ENCODE measurements at regions not wholly inside any gene's neighbourhood (a gene's known extent, or its start where the extent isn't known, plus 50 kb on each side); places are given as distances from the start of the nearest gene placed in this dataset.

DNA sequence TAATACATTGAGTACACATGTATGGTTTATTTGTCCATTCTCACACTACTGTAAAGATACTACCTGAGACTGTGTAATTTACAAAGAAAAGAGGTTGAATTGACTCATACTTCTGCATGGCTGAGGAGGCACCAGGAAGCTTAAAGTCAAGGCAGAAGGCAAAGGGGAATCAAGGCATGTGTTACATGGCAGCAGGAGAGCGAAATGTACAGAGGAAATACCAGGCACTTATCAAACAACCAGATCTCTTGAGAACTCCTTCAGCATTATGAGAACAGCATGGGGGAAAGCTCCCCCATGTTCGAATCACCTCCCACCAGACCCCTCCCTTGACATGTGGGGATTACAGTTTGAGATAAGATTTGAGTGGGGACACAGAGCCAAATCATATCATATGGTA is 666.3 kb downstream of the ZBBX start:
- no peak overlapping the region for H3K4me3 ChIP-seq
- TF ChIP-seq EZH2phosphoT487 (IDR thresholded peaks at IDR 0.05) (no peak), EZH2 (IDR thresholded peaks at IDR 0.05) (no peak)

DNA sequence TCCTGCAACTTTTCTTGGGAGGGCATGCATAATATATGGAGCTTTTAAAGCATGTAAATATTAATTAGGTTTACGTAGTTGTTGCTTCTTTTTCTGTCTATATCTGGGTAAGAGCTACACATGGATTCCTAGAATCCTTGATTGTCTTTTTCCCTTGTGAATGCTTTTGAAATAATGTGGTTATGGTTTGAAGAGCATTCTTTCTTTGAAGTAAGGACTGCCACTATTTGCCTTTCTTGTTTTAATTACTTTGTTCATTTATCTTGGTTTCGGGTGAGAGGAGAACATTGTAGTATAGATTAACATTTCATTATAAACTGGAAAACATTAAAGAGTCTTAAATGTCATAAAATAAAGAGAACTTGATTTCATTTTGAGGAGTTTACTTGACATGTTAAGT is 674.0 kb downstream of the ZBBX start:
- Histone ChIP-seq H3K4me3 (no peak overlapping the region), H3K27ac (no peak overlapping the region), H3K36me3 (no peaks in the 10 kb centered on the region), H3K79me2 (ENCODE audit: low read depth) (no peaks in the 10 kb centered on the region), H3K9ac (no peak overlapping the region), H3K9me3 (ENCODE audit: low read depth) (no peaks in the 10 kb centered on the region), H3K27me3 (no peaks in the 10 kb centered on the region), H3F3A (ENCODE audit: low read depth) (no peaks in the 10 kb centered on the region), H3K4me1 (no peaks in the 10 kb centered on the region), H4K20me1 (ENCODE audit: low read depth) (no peaks in the 10 kb centered on the region), H3K4me2 (no peak overlapping the region), H2AFZ (replicated peaks) (no peak overlapping the region)
- DNase-seq (ENCODE audit: low spot score) = no peak
- Mint-ChIP-seq H3K27me3 (ENCODE audit: insufficient read depth, low read depth) (no peaks in the 10 kb centered on the region), H3K36me3 (no peaks in the 10 kb centered on the region), H3K4me1 (no peaks in the 10 kb centered on the region), H3K9me3 (peaks cover 2% of the 10 kb centered on the region), H3K27ac (no peak overlapping the region), H3K4me3 (no peak overlapping the region)
- TF ChIP-seq, protein P1, sequence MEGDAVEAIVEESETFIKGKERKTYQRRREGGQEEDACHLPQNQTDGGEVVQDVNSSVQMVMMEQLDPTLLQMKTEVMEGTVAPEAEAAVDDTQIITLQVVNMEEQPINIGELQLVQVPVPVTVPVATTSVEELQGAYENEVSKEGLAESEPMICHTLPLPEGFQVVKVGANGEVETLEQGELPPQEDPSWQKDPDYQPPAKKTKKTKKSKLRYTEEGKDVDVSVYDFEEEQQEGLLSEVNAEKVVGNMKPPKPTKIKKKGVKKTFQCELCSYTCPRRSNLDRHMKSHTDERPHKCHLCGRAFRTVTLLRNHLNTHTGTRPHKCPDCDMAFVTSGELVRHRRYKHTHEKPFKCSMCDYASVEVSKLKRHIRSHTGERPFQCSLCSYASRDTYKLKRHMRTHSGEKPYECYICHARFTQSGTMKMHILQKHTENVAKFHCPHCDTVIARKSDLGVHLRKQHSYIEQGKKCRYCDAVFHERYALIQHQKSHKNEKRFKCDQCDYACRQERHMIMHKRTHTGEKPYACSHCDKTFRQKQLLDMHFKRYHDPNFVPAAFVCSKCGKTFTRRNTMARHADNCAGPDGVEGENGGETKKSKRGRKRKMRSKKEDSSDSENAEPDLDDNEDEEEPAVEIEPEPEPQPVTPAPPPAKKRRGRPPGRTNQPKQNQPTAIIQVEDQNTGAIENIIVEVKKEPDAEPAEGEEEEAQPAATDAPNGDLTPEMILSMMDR (IDR thresholded peaks at IDR 0.05) = no peak
- TF ChIP-seq EZH2phosphoT487 (IDR thresholded peaks at IDR 0.05) (no peak), EZH2 (IDR thresholded peaks at IDR 0.05) (no peak)

More for the DNA sequence above, 666.3 kb downstream of the ZBBX start:
- no peaks in the 10 kb centered on the region for H3K27me3 Mint-ChIP-seq (ENCODE audit: insufficient read depth, low read depth)
- no peaks in the 10 kb centered on the region for H3K4me1 ChIP-seq
- H3K9ac ChIP-seq = no peak overlapping the region
- no peaks in the 10 kb centered on the region for H4K20me1 ChIP-seq (ENCODE audit: low read depth)
- H3K27me3 ChIP-seq = no peaks in the 10 kb centered on the region
- H3K36me3 ChIP-seq = no peaks in the 10 kb centered on the region
- H3K27ac Mint-ChIP-seq = no peak overlapping the region
- no peaks in the 10 kb centered on the region for H3F3A ChIP-seq (ENCODE audit: low read depth)
- no peaks in the 10 kb centered on the region for H3K9me3 ChIP-seq (ENCODE audit: low read depth)
- no peak overlapping the region for H3K4me3 Mint-ChIP-seq
- no peak overlapping the region for H3K27ac ChIP-seq
- H3K79me2 ChIP-seq (ENCODE audit: low read depth) = no peaks in the 10 kb centered on the region
- no peaks in the 10 kb centered on the region for H3K4me1 Mint-ChIP-seq
- H3K4me2 ChIP-seq = no peak overlapping the region
- no peak overlapping the region for H2AFZ ChIP-seq (replicated peaks)
- no peak for DNase-seq (ENCODE audit: low spot score)
- no peaks in the 10 kb centered on the region for H3K36me3 Mint-ChIP-seq
- no peaks in the 10 kb centered on the region for H3K9me3 Mint-ChIP-seq

DNA sequence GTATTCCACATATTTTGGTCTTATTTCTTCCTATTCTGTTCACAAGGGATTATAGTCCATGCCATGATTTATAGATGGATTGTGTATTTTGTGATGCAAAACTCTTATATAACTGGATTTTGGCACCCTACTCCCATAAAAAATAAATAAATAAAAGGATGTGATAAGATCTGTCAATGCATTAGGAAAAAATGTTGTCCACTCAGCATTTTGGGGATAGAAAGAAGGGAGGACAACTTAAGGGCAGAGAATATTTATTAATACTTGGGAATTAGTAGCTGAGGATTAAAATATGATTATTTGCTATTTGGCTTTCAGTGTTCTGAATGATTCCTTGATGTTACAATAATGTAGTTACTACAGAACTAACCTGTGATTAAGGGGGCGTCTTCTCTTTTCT is 682.6 kb downstream of the ZBBX start:
- Mint-ChIP-seq H3K4me1 (no peaks in the 10 kb centered on the region), H3K27me3 (ENCODE audit: insufficient read depth, low read depth) (no peaks in the 10 kb centered on the region), H3K9me3 (peaks cover 2% of the 10 kb centered on the region), H3K4me3 (no peak overlapping the region), H3K27ac (no peak overlapping the region), H3K36me3 (no peaks in the 10 kb centered on the region)
- Histone ChIP-seq H3K36me3 (no peaks in the 10 kb centered on the region), H3K4me1 (no peaks in the 10 kb centered on the region), H4K20me1 (ENCODE audit: low read depth) (no peaks in the 10 kb centered on the region), H2AFZ (replicated peaks) (no peak overlapping the region), H3K4me3 (no peak overlapping the region), H3F3A (ENCODE audit: low read depth) (no peaks in the 10 kb centered on the region), H3K9ac (no peak overlapping the region), H3K4me2 (no peak overlapping the region), H3K27me3 (no peaks in the 10 kb centered on the region), H3K9me3 (ENCODE audit: low read depth) (no peaks in the 10 kb centered on the region), H3K79me2 (ENCODE audit: low read depth) (no peaks in the 10 kb centered on the region), H3K27ac (no peak overlapping the region)
- no peak for DNase-seq (ENCODE audit: low spot score)
- TF ChIP-seq EZH2 (IDR thresholded peaks at IDR 0.05) (no peak), EZH2phosphoT487 (IDR thresholded peaks at IDR 0.05) (no peak)
- TF ChIP-seq, protein P1 (IDR thresholded peaks at IDR 0.05) = no peak

DNA sequence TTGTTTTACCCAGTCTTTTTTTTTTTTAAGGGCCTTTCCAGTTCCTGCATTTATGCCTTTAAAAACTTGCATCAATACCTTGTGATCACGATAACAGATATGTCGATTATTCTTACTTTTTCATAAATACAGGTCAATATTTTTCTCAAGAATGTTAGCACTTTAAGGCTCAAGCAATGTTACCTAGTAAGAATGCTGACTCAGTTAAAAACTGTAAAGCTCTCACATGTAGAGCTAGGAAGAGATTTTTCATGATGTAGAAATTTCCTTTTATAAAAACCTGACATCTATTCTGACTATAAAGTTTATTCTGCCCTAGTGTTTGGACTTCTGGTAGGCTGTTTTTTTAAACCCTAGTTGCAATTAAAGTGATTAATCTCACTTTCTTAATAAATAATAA is 684.0 kb downstream of the ZBBX start:
- Histone ChIP-seq H3K4me3 (no peak overlapping the region), H2AFZ (replicated peaks) (no peak overlapping the region), H3K79me2 (ENCODE audit: low read depth) (no peaks in the 10 kb centered on the region), H3F3A (ENCODE audit: low read depth) (no peaks in the 10 kb centered on the region), H3K27me3 (no peaks in the 10 kb centered on the region), H4K20me1 (ENCODE audit: low read depth) (no peaks in the 10 kb centered on the region), H3K36me3 (no peaks in the 10 kb centered on the region), H3K4me2 (no peak overlapping the region), H3K27ac (no peak overlapping the region), H3K4me1 (no peaks in the 10 kb centered on the region), H3K9me3 (ENCODE audit: low read depth) (no peaks in the 10 kb centered on the region), H3K9ac (no peak overlapping the region)
- no peak overlapping the region for H3K27ac Mint-ChIP-seq
- H3K9me3 Mint-ChIP-seq = no peaks in the 10 kb centered on the region
- H3K36me3 Mint-ChIP-seq = no peaks in the 10 kb centered on the region
- no peak for DNase-seq (ENCODE audit: low spot score)
- no peak overlapping the region for H3K4me3 Mint-ChIP-seq
- no peaks in the 10 kb centered on the region for H3K27me3 Mint-ChIP-seq (ENCODE audit: insufficient read depth, low read depth)
- no peaks in the 10 kb centered on the region for H3K4me1 Mint-ChIP-seq
- TF ChIP-seq EZH2phosphoT487 (IDR thresholded peaks at IDR 0.05) (no peak), EZH2 (IDR thresholded peaks at IDR 0.05) (no peak)
- TF ChIP-seq, protein P1 (IDR thresholded peaks at IDR 0.05) = no peak
